Hematopoietic multipotent progenitor cell (in vitro differentiated cells): ENCODE measurements at regions not wholly inside any gene's neighbourhood (a gene's known extent, or its start where the extent isn't known, plus 50 kb on each side); places are given as distances from the start of the nearest gene placed in this dataset.
A peak's percentile ranks its signal among the peaks of the same experiment; 100 is the strongest.

Experiments
- DNase-seq, 3 donors: peaks; one replicate each; pipeline ENCODE4 v3.0.0-alpha.2; 2011 to 2015; ENCODE audit warnings: low read depth in 2 of 3, low spot score in 2 of 3

DNA sequence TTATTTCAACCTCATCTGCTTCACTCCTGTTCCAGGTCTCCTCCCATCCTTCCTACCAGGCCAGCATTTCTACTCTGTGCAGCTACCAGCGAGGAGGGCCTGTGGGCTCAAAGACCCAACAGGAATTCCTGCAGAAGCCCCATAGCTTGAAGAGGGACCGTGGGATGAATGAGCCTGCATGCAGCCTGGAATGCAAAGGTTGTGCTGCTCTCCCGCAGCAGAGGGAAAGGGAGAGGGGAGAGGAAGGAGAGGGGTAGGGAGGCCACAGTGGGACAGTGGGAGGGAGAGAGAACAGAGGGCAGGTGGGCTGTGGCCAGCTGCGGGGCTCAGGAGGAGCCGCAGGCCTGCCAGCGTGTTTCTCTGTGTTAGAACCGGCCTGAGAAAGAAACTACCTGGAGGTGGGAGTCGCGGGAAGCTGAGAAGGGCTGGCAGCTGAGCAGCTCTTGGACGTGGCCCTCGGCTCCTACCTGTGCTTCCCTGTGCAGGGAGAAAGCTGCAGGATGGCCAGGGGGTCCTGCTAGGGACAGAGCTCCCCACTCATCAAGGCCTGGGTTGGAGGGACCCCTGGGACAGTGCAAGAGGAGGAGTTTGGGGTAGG, 66.1 kb upstream of the MLN start:
- no peak for DNase-seq

DNA sequence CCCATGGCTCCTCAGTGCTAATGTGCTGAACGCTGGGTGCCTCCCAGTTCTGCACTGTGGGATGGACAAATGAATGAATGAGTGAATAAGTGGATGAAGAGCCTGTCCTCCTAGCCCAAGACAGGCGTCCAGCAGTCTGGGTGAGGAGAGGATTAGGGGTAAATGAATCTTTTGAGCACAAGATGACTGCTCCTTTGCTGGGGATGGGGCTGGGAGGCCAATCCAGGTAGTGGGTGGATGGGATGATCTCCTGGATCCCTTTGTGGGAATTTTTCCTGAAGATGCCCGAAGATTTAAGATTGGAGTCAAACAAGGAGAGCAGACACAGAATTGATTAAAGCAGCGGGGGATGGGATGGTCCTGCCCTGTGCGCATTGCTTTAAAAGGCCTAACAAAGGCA, 65.3 kb upstream of the MLN start:
- DNase-seq: no peak

DNA sequence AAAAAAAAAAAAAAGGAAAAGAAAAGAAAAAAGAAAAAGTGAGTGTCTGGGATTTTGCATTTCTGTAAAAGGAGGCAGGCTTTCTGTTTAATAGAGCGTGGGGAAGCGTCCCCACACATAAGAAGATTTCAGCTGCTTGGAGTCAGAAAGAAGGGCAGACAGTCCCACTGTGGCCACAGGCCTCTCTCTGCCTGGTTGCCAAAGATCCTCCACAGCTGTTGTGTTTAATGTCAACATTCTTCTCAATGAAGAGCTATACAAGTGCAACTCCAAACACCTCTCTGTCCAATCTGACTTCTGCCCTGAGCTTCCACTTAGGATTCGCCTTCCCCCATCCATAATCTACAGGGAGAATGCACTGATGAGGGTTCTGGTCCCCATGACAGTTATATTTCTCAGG, 64.3 kb upstream of the MLN start:
- DNase-seq: no peak

- no peak for DNase-seq
Observed at GRCh38 chr6:33865478-33866077, 61.8 kb upstream of the MLN start.

- DNase-seq: no peak
Observed at GRCh38 chr6:33863723-33864440, 60.1 kb upstream of the MLN start.

GRCh38 chr6:33863084-33863483, 59.3 kb upstream of the MLN start:
- DNase-seq: no peak

GRCh38 chr6:33862536-33862935, 58.7 kb upstream of the MLN start:
- no peak for DNase-seq

DNA sequence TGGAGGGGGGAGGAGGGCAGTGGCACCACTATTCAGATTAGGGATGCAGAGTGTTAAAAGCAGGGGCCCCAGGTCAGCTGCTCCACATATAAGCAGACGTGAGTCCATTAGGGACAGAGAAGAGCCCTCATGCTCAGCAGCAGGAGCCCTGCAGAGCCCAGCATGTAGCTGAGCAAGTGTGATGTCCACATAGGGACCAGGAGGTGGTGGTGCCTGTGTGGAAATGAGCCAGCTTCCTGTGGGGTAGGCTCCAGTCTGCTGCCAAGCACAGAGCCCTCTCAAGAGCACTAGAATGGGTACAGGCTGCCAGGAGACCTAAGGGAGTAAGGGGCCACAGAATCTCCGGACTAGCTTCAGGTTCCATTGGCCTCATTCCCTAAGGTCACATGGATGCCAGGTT, 57.9 kb upstream of the MLN start:
- no peak for DNase-seq

DNA sequence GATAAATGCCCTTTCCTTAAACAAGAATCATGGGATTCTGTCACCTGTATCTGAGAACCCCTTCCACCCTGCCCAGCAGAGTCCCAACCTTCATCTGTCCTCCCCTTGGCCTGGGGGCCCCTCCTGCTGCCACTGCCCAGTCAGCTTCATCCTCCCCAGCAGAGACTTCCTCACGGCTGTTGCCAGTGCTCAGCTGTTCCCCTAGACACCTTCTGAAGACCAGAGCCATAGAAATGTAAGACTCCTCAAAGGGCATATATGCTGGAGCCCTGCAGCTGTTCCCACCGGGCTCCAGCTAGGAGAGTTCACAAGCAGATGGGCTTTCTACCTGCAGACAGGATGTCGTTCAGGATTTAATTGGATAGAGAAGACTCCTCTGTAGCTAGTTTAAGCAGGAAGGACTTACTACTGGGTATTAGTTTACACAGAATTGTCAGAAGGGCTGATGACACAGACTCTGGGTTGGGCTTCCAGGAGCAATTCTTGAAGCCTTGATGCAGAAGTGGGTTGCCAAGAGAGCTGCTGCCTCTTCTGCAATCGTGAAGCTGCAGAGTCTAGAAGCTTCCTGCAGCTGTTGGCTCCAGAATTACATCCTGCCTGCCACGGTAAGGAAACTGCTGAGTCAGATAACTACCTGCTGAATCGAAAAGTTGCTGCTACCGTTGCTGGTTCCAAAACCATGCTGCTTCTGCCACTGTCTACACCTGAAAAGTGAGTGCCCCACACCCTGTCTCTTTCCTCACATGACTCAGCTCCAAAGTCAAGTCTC, 57.1 kb upstream of the MLN start:
- DNase-seq: peak in 2 of 3 donors; percentile 88 to 93

GRCh38 chr6:33860006-33860405, 56.2 kb upstream of the MLN start:
- no peak for DNase-seq

- no peak for DNase-seq
Observed at GRCh38 chr6:33858804-33859505, 55.2 kb upstream of the MLN start.

DNA sequence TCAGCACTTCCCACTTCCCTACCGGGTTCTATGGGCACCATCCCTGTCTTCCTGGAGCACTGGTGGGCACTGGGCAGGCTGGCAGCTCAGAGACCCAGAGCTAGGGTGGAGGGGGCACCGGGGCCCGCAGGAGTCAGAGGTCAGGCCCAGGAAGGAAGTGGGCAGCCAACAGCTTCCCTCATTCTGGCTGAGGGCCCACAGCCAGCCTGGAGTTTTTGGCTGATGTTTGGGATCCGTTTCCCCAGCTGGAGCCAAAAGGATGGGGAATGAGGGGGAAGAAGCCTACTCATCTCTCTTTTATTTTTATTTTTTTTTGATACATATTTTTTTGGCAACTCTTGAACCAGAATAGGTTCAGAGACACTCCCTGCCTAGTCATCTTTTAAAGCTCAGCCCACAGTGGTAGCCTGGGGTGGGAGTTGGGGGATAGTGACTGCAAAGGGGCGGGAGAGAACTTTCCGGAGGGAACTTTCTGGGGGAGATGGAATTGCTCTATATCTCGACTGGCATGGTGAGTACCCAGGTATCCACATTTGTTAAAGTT, 54.2 kb upstream of the MLN start:
- no peak for DNase-seq

DNA sequence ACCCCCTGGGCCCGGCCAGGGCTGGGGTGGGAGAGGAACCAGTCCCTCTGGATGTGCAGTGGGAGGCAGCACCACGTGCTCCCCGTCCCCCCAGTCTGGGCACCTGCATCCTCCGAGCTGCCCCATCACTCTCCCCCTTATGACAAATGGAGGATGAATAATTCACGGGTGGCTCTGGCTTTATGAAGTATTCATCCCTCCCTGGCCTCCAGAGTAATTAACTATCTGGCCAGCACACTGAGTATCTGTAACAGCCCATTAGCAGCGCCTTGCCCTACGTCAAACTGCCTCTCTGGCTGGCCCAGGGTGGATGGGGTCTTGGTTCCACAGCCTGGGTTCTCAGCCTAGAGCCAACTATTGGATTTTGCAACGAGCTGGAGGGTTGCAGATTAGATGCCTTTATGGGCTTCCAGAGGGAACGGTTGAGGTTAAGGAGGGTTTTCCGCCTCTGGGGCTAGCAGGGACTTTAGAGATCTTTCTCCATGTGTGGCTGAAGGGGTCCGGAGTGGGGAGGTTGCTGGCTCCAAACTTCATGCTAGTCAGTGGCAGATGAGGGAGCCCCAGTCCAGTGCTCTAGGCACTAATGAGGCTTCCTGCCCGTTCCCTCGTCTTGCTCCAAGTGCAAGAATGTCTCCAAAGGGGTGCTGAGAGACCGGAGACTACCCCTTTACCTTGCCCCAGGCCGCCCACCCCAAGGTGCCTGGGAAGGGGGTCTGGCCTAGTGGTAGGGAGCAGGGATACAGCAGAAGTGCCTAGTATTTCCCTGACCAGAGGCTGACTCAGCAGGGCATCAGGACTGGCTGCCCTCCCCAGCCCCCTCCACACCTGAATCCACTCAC, 53.5 kb upstream of the MLN start:
- DNase-seq: no peak

DNA sequence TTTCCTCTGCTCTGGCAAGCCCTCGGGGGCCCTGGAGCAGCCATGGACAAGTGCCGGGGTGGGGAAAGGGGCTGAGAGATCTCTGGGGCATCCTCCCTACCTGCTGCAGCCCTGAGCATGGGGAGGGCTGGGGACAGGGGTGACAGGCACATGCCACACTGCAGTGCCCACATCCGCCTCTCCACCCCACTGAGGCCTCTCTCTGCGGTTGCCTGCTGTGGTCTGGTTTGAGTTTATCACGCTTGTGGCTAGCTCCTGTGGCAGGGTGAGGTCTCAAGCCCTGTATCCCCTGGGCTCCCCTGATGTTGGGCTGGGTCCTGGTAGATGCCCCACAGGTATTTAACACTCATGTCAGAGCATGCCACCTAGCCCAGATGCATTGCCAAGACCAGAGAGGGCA, 52.9 kb upstream of the MLN start:
- peak in 2 of 3 donors; percentile 75 to 85 for DNase-seq

GRCh38 chr6:33856031-33856590, 52.3 kb upstream of the MLN start:
- DNase-seq: no peak

- peak in 1 of 3 donors; percentile 39 for DNase-seq
Observed at GRCh38 chr6:33854572-33855030, 50.8 kb upstream of the MLN start.

DNA sequence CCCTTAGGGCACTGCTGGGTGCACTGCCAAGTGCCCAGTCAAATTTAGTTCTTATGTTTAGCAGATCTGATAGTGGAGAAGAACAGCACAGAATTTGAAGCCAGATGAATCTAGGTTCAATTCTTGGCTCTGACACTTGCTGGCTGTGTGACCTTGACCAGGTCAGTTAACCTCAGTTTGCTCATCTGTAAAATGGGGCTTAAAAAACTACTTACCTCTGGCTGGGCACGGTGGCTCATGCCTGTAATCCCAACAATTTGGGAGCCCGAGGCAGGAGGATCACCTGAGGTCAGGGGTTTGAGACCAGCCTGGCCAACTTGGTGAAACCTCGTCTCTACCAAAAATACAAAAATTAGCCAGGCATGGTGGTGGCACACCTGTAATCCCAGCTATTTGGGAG, 49.9 kb upstream of the MLN start:
- DNase-seq: no peak
